ENCODE measurements at regions not wholly inside any gene's neighbourhood (a gene's known extent, or its start where the extent isn't known, plus 50 kb on each side); places are given as distances from the start of the nearest gene placed in this dataset.

DNA sequence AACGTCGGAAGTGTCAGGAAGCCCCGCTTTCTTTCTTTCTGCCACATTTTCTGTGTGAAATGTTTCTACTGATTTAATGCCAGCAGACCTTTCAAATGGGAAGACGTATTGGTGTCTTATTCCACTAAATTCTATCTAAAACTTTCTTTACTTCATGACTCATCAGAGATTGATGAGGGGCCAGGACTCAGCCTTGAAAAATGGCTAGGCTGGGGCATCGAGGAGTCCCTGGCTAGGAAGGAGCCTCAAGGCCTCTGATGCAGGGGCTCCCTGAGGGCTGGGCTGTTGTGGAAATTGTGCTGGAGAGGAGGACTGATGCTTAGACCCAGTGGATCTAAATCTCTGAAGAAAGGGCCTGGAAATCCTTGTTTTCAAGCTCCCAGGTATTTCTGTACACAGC is 192.8 kb upstream of the PDE10A start:
- TF ChIP-seq, protein P1, sequence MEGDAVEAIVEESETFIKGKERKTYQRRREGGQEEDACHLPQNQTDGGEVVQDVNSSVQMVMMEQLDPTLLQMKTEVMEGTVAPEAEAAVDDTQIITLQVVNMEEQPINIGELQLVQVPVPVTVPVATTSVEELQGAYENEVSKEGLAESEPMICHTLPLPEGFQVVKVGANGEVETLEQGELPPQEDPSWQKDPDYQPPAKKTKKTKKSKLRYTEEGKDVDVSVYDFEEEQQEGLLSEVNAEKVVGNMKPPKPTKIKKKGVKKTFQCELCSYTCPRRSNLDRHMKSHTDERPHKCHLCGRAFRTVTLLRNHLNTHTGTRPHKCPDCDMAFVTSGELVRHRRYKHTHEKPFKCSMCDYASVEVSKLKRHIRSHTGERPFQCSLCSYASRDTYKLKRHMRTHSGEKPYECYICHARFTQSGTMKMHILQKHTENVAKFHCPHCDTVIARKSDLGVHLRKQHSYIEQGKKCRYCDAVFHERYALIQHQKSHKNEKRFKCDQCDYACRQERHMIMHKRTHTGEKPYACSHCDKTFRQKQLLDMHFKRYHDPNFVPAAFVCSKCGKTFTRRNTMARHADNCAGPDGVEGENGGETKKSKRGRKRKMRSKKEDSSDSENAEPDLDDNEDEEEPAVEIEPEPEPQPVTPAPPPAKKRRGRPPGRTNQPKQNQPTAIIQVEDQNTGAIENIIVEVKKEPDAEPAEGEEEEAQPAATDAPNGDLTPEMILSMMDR (IDR thresholded peaks at IDR 0.05; ENCODE audit: poor library complexity, severe bottlenecking), result no peak
- TF ChIP-seq MXI1 (conservative IDR thresholded peaks at IDR 0.05; ENCODE audit: poor library complexity, severe bottlenecking), result no peak
- TF ChIP-seq POLR2AphosphoS5 (IDR thresholded peaks at IDR 0.05), result no peak
- TF ChIP-seq EZH2 (IDR thresholded peaks at IDR 0.05; ENCODE audit: borderline replicate concordance, insufficient read depth, low read length, poor library complexity, severe bottlenecking), result no peak
- TF ChIP-seq, protein P2, sequence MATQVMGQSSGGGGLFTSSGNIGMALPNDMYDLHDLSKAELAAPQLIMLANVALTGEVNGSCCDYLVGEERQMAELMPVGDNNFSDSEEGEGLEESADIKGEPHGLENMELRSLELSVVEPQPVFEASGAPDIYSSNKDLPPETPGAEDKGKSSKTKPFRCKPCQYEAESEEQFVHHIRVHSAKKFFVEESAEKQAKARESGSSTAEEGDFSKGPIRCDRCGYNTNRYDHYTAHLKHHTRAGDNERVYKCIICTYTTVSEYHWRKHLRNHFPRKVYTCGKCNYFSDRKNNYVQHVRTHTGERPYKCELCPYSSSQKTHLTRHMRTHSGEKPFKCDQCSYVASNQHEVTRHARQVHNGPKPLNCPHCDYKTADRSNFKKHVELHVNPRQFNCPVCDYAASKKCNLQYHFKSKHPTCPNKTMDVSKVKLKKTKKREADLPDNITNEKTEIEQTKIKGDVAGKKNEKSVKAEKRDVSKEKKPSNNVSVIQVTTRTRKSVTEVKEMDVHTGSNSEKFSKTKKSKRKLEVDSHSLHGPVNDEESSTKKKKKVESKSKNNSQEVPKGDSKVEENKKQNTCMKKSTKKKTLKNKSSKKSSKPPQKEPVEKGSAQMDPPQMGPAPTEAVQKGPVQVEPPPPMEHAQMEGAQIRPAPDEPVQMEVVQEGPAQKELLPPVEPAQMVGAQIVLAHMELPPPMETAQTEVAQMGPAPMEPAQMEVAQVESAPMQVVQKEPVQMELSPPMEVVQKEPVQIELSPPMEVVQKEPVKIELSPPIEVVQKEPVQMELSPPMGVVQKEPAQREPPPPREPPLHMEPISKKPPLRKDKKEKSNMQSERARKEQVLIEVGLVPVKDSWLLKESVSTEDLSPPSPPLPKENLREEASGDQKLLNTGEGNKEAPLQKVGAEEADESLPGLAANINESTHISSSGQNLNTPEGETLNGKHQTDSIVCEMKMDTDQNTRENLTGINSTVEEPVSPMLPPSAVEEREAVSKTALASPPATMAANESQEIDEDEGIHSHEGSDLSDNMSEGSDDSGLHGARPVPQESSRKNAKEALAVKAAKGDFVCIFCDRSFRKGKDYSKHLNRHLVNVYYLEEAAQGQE (IDR thresholded peaks at IDR 0.05; ENCODE audit: borderline replicate concordance), result no peak
- no peak for TF ChIP-seq RAD21 (conservative IDR thresholded peaks at IDR 0.05)
- TF ChIP-seq TAF1 (IDR thresholded peaks at IDR 0.05; ENCODE audit: low read depth), result no peak
- TF ChIP-seq EP300 (conservative IDR thresholded peaks at IDR 0.05; ENCODE audit: poor library complexity, severe bottlenecking), result no peak

Measured in neural cell (in vitro differentiated cells).